Cardiac fibroblast (primary cell): ENCODE measurements at regions not wholly inside any gene's neighbourhood (a gene's known extent, or its start where the extent isn't known, plus 50 kb on each side); places are given as distances from the start of the nearest gene placed in this dataset.
A peak's percentile ranks its signal among the peaks of the same experiment; 100 is the strongest.

ENCODE experiments used
- DNase-seq, 2 donors: peaks; one replicate each; pipeline versions ENCODE4 v3.0.0 to v3.0.0-alpha.2; 2010; ENCODE audit warnings: low read depth in 2 of 2
- H3K4me3 ChIP-seq, 2 donors: replicated peaks in 1 of 2; 1 replicate in 1 of 2; 2 replicates in 1 of 2; pipeline ENCODE4 v1.5.1; 2011; ENCODE audit warnings: low read depth in 2 of 2, low read length in 2 of 2, mild to moderate bottlenecking in 2 of 2, moderate library complexity in 1 of 2
- CTCF ChIP-seq: IDR thresholded peaks from one replicate; pipeline ENCODE4 v1.5.1; 2011; ENCODE audit warnings: low read depth, mild to moderate bottlenecking, low read length, inconsistent platforms

GRCh38 chr2:122755281-122755780 lies 999.9 kb downstream of the TSN start:
- no peak for TF ChIP-seq CTCF
- DNase-seq, result peak; percentile 10 to 81
- no peak overlapping the region for H3K4me3 ChIP-seq

DNA sequence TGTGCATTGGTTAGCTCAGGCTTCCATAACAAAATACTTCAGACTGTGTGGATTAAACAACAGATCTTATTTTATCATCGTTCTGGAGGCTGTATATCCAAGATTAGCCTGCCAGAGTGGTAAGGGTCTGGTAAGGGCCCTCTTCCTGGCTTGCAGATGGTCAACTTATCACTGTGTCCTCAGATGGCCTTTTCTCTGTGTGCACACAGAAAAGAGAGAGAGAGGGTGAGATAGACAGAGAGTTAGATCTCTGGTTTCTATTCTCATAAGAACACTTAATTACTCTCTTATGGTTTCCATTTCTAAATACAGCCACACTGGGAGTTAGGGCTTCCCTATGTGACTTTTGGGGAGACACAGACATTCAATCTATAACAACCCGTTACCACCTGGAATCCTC lies 1003.5 kb downstream of the TSN start:
- DNase-seq, result no peak
- H3K4me3 ChIP-seq, result no peak overlapping the region
- TF ChIP-seq CTCF, result no peak

GRCh38 chr2:122764014-122764413 lies 1008.6 kb downstream of the TSN start:
- no peak for TF ChIP-seq CTCF
- no peak overlapping the region for H3K4me3 ChIP-seq
- peak in 1 of 2 donors; percentile 13 for DNase-seq

DNA sequence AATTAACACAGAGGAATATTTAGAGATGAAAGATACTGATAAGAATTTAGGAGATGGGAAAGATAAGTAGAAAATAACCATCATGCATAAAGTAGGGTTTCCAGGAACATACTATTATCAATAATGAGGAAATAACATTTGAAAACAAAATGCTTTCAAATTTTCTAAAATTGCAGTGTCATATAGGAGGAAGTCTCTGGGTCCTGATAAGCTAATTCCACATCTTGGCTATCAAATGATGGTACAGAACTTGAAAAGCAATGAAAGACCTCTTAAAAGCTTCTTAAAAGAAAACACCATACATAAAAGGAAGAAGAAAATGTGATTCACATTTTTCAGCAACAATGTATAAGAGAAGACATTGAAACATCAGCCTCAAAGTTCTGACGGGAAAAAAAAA lies 1024.8 kb downstream of the TSN start:
- TF ChIP-seq CTCF, result no peak
- no peak for DNase-seq
- no peak overlapping the region for H3K4me3 ChIP-seq

GRCh38 chr2:122794100-122794499 lies 1038.6 kb downstream of the TSN start:
- TF ChIP-seq CTCF, result no peak
- no peak for DNase-seq
- no peak overlapping the region for H3K4me3 ChIP-seq

DNA sequence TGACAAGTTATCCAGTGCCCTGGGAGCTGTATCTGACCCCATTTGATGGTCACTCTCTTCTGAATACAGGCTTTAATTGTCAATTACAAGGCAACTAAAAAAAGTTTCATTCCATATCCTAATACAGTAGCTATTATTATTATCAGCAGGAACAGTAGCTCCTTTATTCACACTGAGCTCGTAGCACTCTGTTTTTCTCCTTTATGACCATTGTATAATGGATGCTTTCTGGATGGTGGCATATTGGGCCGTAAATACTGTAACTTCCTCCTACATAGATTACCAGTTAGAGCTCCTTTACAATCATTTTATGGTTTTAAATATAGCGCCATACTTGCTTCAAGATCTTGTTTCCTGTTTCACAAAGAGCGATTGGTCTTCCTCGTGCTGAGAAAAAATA lies 1040.3 kb downstream of the TSN start:
- no peak for TF ChIP-seq CTCF
- no peak overlapping the region for H3K4me3 ChIP-seq
- DNase-seq, result no peak

DNA sequence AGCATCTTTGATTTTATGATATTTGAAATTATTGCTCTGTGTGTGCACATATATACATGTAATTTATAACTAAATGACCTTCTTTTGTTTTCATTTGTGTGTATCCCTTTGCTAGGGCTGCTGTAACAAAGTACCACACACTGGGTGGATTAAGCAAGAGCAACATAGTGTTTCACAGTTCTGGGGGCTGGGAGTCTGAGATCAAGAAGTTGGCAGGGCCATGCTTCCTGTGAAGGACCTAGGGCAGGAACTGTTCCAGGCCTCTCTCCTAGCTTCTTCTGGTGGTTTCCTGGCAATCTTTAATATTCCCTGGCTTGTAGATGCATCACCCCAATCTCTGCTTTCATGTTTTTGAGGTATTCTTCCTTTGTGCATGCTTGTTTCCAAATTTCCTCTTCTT lies 1043.9 kb downstream of the TSN start:
- DNase-seq, result peak; percentile 37 to 87
- H3K4me3 ChIP-seq, result no peak overlapping the region
- TF ChIP-seq CTCF, result no peak
